ENCODE measurements at regions not wholly inside any gene's neighbourhood (a gene's known extent, or its start where the extent isn't known, plus 50 kb on each side); places are given as distances from the start of the nearest gene placed in this dataset.

DNA sequence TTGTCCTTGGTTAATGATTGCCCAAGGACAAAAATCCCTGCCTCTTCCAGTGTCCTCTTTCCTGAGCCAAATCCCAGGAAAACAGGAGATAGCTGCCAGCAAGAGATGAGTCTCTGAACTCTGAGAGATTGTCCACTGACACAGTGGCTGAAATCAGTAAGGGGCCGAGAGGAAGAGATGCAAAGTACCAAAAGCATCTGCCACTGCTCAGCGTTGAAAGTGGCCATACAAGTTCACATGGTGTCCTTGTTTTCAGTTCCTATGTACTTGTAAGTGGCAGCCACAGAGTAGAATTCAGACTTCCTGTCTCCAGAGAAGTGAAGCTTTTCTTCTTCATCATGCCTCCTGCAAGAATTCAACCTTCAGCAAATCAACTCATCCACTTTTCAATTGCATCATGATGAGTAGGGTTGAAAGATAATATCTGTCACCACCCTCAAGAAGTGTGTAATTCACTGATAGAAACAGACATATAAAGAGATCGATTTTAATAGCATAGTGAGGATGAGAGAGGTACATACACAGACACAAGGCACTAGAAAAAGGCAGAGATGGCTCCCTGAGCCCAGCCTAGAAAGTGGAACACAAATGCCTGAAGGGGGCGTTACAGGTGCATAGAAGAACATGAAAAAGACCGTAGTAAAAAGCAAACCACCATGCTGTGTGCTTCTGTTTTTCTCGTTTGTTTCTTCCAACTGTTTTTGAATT, 185.8 kb downstream of the MRPL39 start:
- Histone ChIP-seq H2AFZ (replicated peaks; ENCODE audit: low read length, poor library complexity) (no peak overlapping the region), H2BK120ac (ENCODE audit: low read depth, low read length) (no peak overlapping the region), H3K23ac (ENCODE audit: low read depth, low read length) (no peak overlapping the region), H3K18ac (ENCODE audit: low read depth, low read length) (no peak overlapping the region), H4K20me1 (ENCODE audit: insufficient read depth, low read length) (no peaks in the 10 kb centered on the region), H4K91ac (ENCODE audit: insufficient read depth, low read depth, low read length) (no peak overlapping the region), H2AK9ac (replicated peaks; ENCODE audit: low read depth, low read length, poor library complexity) (no peak overlapping the region), H4K5ac (ENCODE audit: low read depth, low read length) (no peak overlapping the region), H2BK15ac (ENCODE audit: low read depth, low read length) (no peak overlapping the region), H3K56ac (ENCODE audit: extremely low read depth, insufficient read depth, low read length) (no peak overlapping the region), H3K9me1 (ENCODE audit: insufficient read depth, low read length) (no peaks in the 10 kb centered on the region), H3K36me3 (ENCODE audit: control insufficient read depth, insufficient read depth, low read length) (no peaks in the 10 kb centered on the region), H3K27ac (ENCODE audit: insufficient read depth, low read length) (no peak overlapping the region), H2BK20ac (ENCODE audit: low read depth, low read length) (no peak overlapping the region), H3K4me3 (ENCODE audit: insufficient read depth, low read depth, low read length) (no peak overlapping the region), H3K27me3 (ENCODE audit: control insufficient read depth, insufficient read depth, low read length) (peaks cover 4% of the 10 kb centered on the region), H3K79me1 (ENCODE audit: low read depth in 1 of 2, low read length in 2 of 2) (no peaks in the 10 kb centered on the region), H3K4ac (ENCODE audit: low read depth, low read length) (no peak overlapping the region), H3K14ac (replicated peaks; ENCODE audit: low read depth, low read length) (no peak overlapping the region), H2AK5ac (ENCODE audit: low read depth, low read length) (no peak overlapping the region), H4K8ac (ENCODE audit: low read depth in 2 of 2, low read length in 2 of 2) (no peak overlapping the region), H3K4me2 (ENCODE audit: low read depth, low read length) (no peak overlapping the region), H3K4me1 (ENCODE audit: control insufficient read depth, insufficient read depth, low read length) (no peaks in the 10 kb centered on the region), H3K9me3 (ENCODE audit: control insufficient read depth, insufficient read depth, low read length) (no peaks in the 10 kb centered on the region), H2BK5ac (ENCODE audit: low read depth, low read length, poor library complexity, severe bottlenecking) (no peak overlapping the region), H3K9ac (ENCODE audit: low read depth, low read length) (no peak overlapping the region)
- dilution Hi-C loops (cut with HindIII; ENCODE audit: low sequenced_read_pairs, unreplicated experiment) (no loop called here), intact Hi-C loops (cut with micrococcal nuclease) (loop anchor here (2.0 kb wide), 3 partner anchors 141 to 287 kb away; partner anchors contain the start of gene MRPL39), in situ Hi-C loops (cut with MboI; ENCODE audit: low sequenced_read_pairs) (loop anchor here (10.0 kb wide), 1 partner anchor 143 kb away; no protein-coding TSS in a partner anchor)
- ChIA-PET POLR2A (ENCODE audit: unreplicated experiment) (interaction anchor here (0.6 kb wide), 1 partner anchor 57 kb away, joined by 7 read pairs; no protein-coding TSS in a partner anchor), CTCF (no interaction called here)
- 33% methylated on average over 2 of the region's 6 CpGs; no CpG with 5 or more reads in 1 of the 2 experiments for WGBS, 2 experiments (ENCODE audit: extremely low coverage in 2 of 2, insufficient read length in 1 of 2)
- DNase-seq (peak; percentile 68), ATAC-seq (ENCODE audit: low read depth) (peak; percentile 87)
- no TSS peak for BruUV-seq (replicated peaks)
- TF ChIP-seq FOS (IDR thresholded peaks at IDR 0.05; ENCODE audit: low read depth, low read length) (no peak), RAD21 (IDR thresholded peaks at IDR 0.05; ENCODE audit: low read length) (peak; percentile 64), MXI1 (IDR thresholded peaks at IDR 0.05; ENCODE audit: borderline replicate concordance, low read depth, low read length) (no peak), MAZ (IDR thresholded peaks at IDR 0.05; ENCODE audit: borderline replicate concordance, low read depth, low read length) (no peak), NFE2L2 (IDR thresholded peaks at IDR 0.05; ENCODE audit: low read depth, low read length) (no peak), CHD1 (IDR thresholded peaks at IDR 0.05; ENCODE audit: low read depth, low read length) (no peak), RCOR1 (IDR thresholded peaks at IDR 0.05; ENCODE audit: insufficient replicate concordance, low read length) (no peak), CEBPB (IDR thresholded peaks at IDR 0.05; ENCODE audit: low read depth, low read length) (no peak), RFX5 (IDR thresholded peaks at IDR 0.05; ENCODE audit: low read depth, low read length) (no peak), POLR2A (IDR thresholded peaks at IDR 0.05; ENCODE audit: low read depth, low read length) (no peak), MAFK (IDR thresholded peaks at IDR 0.05; ENCODE audit: low read depth, low read length) (no peak), SMC3 (IDR thresholded peaks at IDR 0.05; ENCODE audit: low read depth, low read length) (peak; percentile 40; the same call in 1 of the 2 replicates)
- TF ChIP-seq, protein P1, sequence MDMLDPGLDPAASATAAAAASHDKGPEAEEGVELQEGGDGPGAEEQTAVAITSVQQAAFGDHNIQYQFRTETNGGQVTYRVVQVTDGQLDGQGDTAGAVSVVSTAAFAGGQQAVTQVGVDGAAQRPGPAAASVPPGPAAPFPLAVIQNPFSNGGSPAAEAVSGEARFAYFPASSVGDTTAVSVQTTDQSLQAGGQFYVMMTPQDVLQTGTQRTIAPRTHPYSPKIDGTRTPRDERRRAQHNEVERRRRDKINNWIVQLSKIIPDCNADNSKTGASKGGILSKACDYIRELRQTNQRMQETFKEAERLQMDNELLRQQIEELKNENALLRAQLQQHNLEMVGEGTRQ (IDR thresholded peaks at IDR 0.05; ENCODE audit: low read depth, low read length) = no peak
- TF ChIP-seq, protein P2, sequence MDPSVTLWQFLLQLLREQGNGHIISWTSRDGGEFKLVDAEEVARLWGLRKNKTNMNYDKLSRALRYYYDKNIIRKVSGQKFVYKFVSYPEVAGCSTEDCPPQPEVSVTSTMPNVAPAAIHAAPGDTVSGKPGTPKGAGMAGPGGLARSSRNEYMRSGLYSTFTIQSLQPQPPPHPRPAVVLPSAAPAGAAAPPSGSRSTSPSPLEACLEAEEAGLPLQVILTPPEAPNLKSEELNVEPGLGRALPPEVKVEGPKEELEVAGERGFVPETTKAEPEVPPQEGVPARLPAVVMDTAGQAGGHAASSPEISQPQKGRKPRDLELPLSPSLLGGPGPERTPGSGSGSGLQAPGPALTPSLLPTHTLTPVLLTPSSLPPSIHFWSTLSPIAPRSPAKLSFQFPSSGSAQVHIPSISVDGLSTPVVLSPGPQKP (IDR thresholded peaks at IDR 0.05; ENCODE audit: borderline replicate concordance, low read depth, low read length) = no peak
- TF ChIP-seq, protein P3, sequence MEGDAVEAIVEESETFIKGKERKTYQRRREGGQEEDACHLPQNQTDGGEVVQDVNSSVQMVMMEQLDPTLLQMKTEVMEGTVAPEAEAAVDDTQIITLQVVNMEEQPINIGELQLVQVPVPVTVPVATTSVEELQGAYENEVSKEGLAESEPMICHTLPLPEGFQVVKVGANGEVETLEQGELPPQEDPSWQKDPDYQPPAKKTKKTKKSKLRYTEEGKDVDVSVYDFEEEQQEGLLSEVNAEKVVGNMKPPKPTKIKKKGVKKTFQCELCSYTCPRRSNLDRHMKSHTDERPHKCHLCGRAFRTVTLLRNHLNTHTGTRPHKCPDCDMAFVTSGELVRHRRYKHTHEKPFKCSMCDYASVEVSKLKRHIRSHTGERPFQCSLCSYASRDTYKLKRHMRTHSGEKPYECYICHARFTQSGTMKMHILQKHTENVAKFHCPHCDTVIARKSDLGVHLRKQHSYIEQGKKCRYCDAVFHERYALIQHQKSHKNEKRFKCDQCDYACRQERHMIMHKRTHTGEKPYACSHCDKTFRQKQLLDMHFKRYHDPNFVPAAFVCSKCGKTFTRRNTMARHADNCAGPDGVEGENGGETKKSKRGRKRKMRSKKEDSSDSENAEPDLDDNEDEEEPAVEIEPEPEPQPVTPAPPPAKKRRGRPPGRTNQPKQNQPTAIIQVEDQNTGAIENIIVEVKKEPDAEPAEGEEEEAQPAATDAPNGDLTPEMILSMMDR (conservative IDR thresholded peaks at IDR 0.05; ENCODE audit: low read depth, low read length) = peak; percentile 61

Data from IMR-90 (cell line).